ENCODE measurements at regions not wholly inside any gene's neighbourhood (a gene's known extent, or its start where the extent isn't known, plus 50 kb on each side); places are given as distances from the start of the nearest gene placed in this dataset.

- no peak for TF ChIP-seq POLR2AphosphoS5 (IDR thresholded peaks at IDR 0.05)
- no peak for TF ChIP-seq EP300 (IDR thresholded peaks at IDR 0.05)
- no peak for TF ChIP-seq CTCF (IDR thresholded peaks at IDR 0.05)
- TF ChIP-seq POLR2A (IDR thresholded peaks at IDR 0.05; ENCODE audit: low read depth) = no peak
- no peaks in the 10 kb centered on the region for H3K27me3 ChIP-seq
- H3K9me3 ChIP-seq = no peaks in the 10 kb centered on the region
- no peak for DNase-seq (ENCODE audit: extremely low spot score)
- intact Hi-C loops (cut with DNase I) = no loop called here
- H3K27ac ChIP-seq (replicated peaks in 1 of 4) = no peak overlapping the region
- H3K4me3 ChIP-seq = no peak overlapping the region
- H3K4me1 ChIP-seq = peaks cover 7 to 10% (median 9%) of the 10 kb centered on the region in 4 donors
- 81% methylated on average over 7 of the region's 7 CpGs for WGBS
- no peaks in the 10 kb centered on the region for H3K36me3 ChIP-seq
Observed at GRCh38 chr13:59364641-59365085, 799.1 kb downstream of the DIAPH3 start.

GRCh38 chr13:59367467-59367866 is 796.3 kb downstream of the DIAPH3 start:
- Histone ChIP-seq H3K4me1 (peaks cover 0 to 10% (median 9%) of the 10 kb centered on the region in 4 donors), H3K4me3 (no peak overlapping the region), H3K36me3 (no peaks in the 10 kb centered on the region), H3K27ac (replicated peaks in 1 of 4) (no peak overlapping the region), H3K27me3 (no peaks in the 10 kb centered on the region), H3K9me3 (no peaks in the 10 kb centered on the region)
- intact Hi-C loops (cut with DNase I) = no loop called here
- TF ChIP-seq CTCF (IDR thresholded peaks at IDR 0.05) (no peak), EP300 (IDR thresholded peaks at IDR 0.05) (no peak), POLR2A (IDR thresholded peaks at IDR 0.05; ENCODE audit: low read depth) (no peak), POLR2AphosphoS5 (IDR thresholded peaks at IDR 0.05) (no peak)
- 89% methylated on average over 5 of the region's 5 CpGs for WGBS
- DNase-seq (ENCODE audit: extremely low spot score) = no peak

- no peaks in the 10 kb centered on the region for H3K27me3 ChIP-seq
- H3K4me1 ChIP-seq = peaks cover 0 to 12% (median 10%) of the 10 kb centered on the region in 4 donors
- no peaks in the 10 kb centered on the region for H3K9me3 ChIP-seq
- no peaks in the 10 kb centered on the region for H3K36me3 ChIP-seq
- intact Hi-C loops (cut with DNase I) = no loop called here
- H3K27ac ChIP-seq (replicated peaks in 1 of 4) = no peak overlapping the region
- no peak overlapping the region for H3K4me3 ChIP-seq
- TF ChIP-seq POLR2AphosphoS5 (IDR thresholded peaks at IDR 0.05) = no peak
- TF ChIP-seq POLR2A (IDR thresholded peaks at IDR 0.05; ENCODE audit: low read depth) = no peak
- no peak for TF ChIP-seq EP300 (IDR thresholded peaks at IDR 0.05)
- TF ChIP-seq CTCF (IDR thresholded peaks at IDR 0.05) = no peak
- no peak for DNase-seq (ENCODE audit: extremely low spot score)
- WGBS = 95% methylated on average over 3 of the region's 3 CpGs
Observed at GRCh38 chr13:59367904-59368303, 795.8 kb downstream of the DIAPH3 start.

- WGBS = 52% methylated on average over 3 of the region's 3 CpGs
- intact Hi-C loops (cut with DNase I) = no loop called here
- Histone ChIP-seq H3K9me3 (no peaks in the 10 kb centered on the region), H3K27me3 (no peaks in the 10 kb centered on the region), H3K4me3 (no peak overlapping the region), H3K27ac (replicated peaks in 1 of 4) (no peak overlapping the region), H3K36me3 (no peaks in the 10 kb centered on the region), H3K4me1 (peaks cover 0 to 20% (median 18%) of the 10 kb centered on the region in 4 donors)
- DNase-seq (ENCODE audit: extremely low spot score) = no peak
- no peak for TF ChIP-seq EP300 (IDR thresholded peaks at IDR 0.05)
- no peak for TF ChIP-seq POLR2AphosphoS5 (IDR thresholded peaks at IDR 0.05)
- no peak for TF ChIP-seq POLR2A (IDR thresholded peaks at IDR 0.05; ENCODE audit: low read depth)
- TF ChIP-seq CTCF (IDR thresholded peaks at IDR 0.05) = no peak
Observed at GRCh38 chr13:59368693-59369092, 795.0 kb downstream of the DIAPH3 start.

GRCh38 chr13:59371229-59371628 is 792.5 kb downstream of the DIAPH3 start:
- Histone ChIP-seq H3K4me1 (peaks cover 0 to 34% (median 27%) of the 10 kb centered on the region in 4 donors), H3K4me3 (no peak overlapping the region), H3K9me3 (no peaks in the 10 kb centered on the region), H3K27ac (replicated peaks in 1 of 4) (no peak overlapping the region), H3K36me3 (no peaks in the 10 kb centered on the region), H3K27me3 (no peaks in the 10 kb centered on the region)
- DNase-seq (ENCODE audit: extremely low spot score) = no peak
- 64% methylated on average over 1 of the region's 1 CpG for WGBS
- TF ChIP-seq EP300 (IDR thresholded peaks at IDR 0.05) (no peak), POLR2A (IDR thresholded peaks at IDR 0.05; ENCODE audit: low read depth) (no peak), POLR2AphosphoS5 (IDR thresholded peaks at IDR 0.05) (no peak), CTCF (IDR thresholded peaks at IDR 0.05) (no peak)
- intact Hi-C loops (cut with DNase I) = no loop called here
